Upper lobe of left lung (tissue), 4 donors: ENCODE measurements at regions not wholly inside any gene's neighbourhood (a gene's known extent, or its start where the extent isn't known, plus 50 kb on each side); places are given as distances from the start of the nearest gene placed in this dataset.

Experiments
- POLR2A ChIP-seq, 4 donors: fragments of 450-650 bp; IDR thresholded peaks; one replicate each; pipeline ENCODE4 v1.5.1; 2016 to 2017; ENCODE audit warnings: antibody characterized with exemption in 4 of 4, mild to moderate bottlenecking in 2 of 4
- TF ChIP-seq, protein P1 (sequence below), 6 experiments: fragments of 450-650 bp in 4 of 6; fragments of 200-600 bp in 2 of 6; sonication (generic) in 2 of 6; IDR thresholded peaks; one replicate each; pipeline ENCODE4 v1.5.1; 2016 to 2019; ENCODE audit warnings: antibody characterized with exemption in 6 of 6

DNA sequence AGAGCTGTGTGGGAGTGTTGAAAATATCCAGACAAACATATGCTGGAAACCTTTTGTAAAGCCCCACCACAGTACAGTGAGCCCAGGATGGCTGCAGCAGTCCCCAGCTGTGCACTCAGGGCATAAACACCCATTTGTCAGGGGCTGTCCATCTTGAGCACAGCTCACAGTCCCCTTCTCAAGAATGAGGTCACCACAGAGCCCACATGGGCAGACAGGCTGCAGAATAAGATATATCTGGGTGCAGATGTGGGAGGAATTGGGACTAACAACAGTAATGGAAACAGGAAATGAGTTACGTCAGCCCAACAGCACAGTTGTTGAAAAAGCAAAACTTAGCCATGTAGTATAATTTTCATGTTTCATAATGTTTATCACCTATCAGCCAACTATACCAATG lies 219.6 kb downstream of the ETAA1 start:
- no peak for TF ChIP-seq POLR2A (IDR thresholded peaks at IDR 0.05)
- TF ChIP-seq, protein P1, sequence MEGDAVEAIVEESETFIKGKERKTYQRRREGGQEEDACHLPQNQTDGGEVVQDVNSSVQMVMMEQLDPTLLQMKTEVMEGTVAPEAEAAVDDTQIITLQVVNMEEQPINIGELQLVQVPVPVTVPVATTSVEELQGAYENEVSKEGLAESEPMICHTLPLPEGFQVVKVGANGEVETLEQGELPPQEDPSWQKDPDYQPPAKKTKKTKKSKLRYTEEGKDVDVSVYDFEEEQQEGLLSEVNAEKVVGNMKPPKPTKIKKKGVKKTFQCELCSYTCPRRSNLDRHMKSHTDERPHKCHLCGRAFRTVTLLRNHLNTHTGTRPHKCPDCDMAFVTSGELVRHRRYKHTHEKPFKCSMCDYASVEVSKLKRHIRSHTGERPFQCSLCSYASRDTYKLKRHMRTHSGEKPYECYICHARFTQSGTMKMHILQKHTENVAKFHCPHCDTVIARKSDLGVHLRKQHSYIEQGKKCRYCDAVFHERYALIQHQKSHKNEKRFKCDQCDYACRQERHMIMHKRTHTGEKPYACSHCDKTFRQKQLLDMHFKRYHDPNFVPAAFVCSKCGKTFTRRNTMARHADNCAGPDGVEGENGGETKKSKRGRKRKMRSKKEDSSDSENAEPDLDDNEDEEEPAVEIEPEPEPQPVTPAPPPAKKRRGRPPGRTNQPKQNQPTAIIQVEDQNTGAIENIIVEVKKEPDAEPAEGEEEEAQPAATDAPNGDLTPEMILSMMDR (IDR thresholded peaks at IDR 0.05) = no peak
